AG08395 (cell line): ENCODE measurements at regions not wholly inside any gene's neighbourhood (a gene's known extent, or its start where the extent isn't known, plus 50 kb on each side); places are given as distances from the start of the nearest gene placed in this dataset.

Source experiments
- DNase-seq: peaks from one replicate; pipeline ENCODE4 v3.0.0; 2012; ENCODE audit warnings: mixed read lengths, low spot score

GRCh38 chr2:150903055-150903454 is 358.6 kb downstream of the RBM43 start:
- DNase-seq: no peak

- DNase-seq: no peak
Measured at GRCh38 chr2:150900913-150901312, 360.8 kb downstream of the RBM43 start.

- no peak for DNase-seq
Measured at GRCh38 chr2:150895968-150896367, 365.7 kb downstream of the RBM43 start.

- peak; percentile 12 for DNase-seq
Measured at GRCh38 chr2:150889141-150889540, 372.5 kb downstream of the RBM43 start.

- peak; percentile 12 for DNase-seq
Measured at GRCh38 chr2:150888337-150888736, 373.3 kb downstream of the RBM43 start.

- DNase-seq: no peak
Measured at GRCh38 chr2:150887926-150888325, 373.7 kb downstream of the RBM43 start.

- no peak for DNase-seq
Measured at GRCh38 chr2:150885774-150886386, 375.8 kb downstream of the RBM43 start.

- DNase-seq: no peak
Measured at GRCh38 chr2:150885236-150885635, 376.4 kb downstream of the RBM43 start.

GRCh38 chr2:150883613-150883895 is 378.1 kb downstream of the RBM43 start:
- DNase-seq: no peak

- DNase-seq: no peak
Measured at GRCh38 chr2:150882751-150883612, 378.7 kb downstream of the RBM43 start.

GRCh38 chr2:150880986-150881385 is 380.7 kb downstream of the RBM43 start:
- no peak for DNase-seq

- DNase-seq: peak; percentile 10
Measured at GRCh38 chr2:150878356-150878755, 383.3 kb downstream of the RBM43 start.

- no peak for DNase-seq
Measured at GRCh38 chr2:150876251-150876950, 385.3 kb downstream of the RBM43 start.

- no peak for DNase-seq
Measured at GRCh38 chr2:150873396-150873772, 385.9 kb upstream of the RND3 start.

- DNase-seq: peak; percentile 3
Measured at GRCh38 chr2:150872756-150873395, 385.4 kb upstream of the RND3 start.

- peak; percentile 12 for DNase-seq
Measured at GRCh38 chr2:150866431-150866830, 379.0 kb upstream of the RND3 start.

- DNase-seq: no peak
Measured at GRCh38 chr2:150863691-150864090, 376.2 kb upstream of the RND3 start.

GRCh38 chr2:150860301-150860700 is 372.8 kb upstream of the RND3 start:
- DNase-seq: no peak

- no peak for DNase-seq
Measured at GRCh38 chr2:150859877-150860276, 372.4 kb upstream of the RND3 start.

GRCh38 chr2:150859162-150859561 is 371.7 kb upstream of the RND3 start:
- no peak for DNase-seq

- DNase-seq: no peak
Measured at GRCh38 chr2:150858382-150858781, 370.9 kb upstream of the RND3 start.

GRCh38 chr2:150856596-150857281 is 369.3 kb upstream of the RND3 start:
- DNase-seq: no peak
